ENCODE measurements at regions not wholly inside any gene's neighbourhood (a gene's known extent, or its start where the extent isn't known, plus 50 kb on each side); places are given as distances from the start of the nearest gene placed in this dataset.

- TF ChIP-seq Cebpa-rat (IDR thresholded peaks at IDR 0.05) = no peak
- no peaks in the 10 kb centered on the region for H3K27me3 ChIP-seq
- no peaks in the 10 kb centered on the region for H3K36me3 ChIP-seq
- H3K9ac ChIP-seq = no peak overlapping the region
- no peaks in the 10 kb centered on the region for H3K4me1 ChIP-seq
- H3K4me2 ChIP-seq = no peak overlapping the region
- H3K4me3 ChIP-seq = no peak overlapping the region
- no peaks in the 10 kb centered on the region for H4K20me1 ChIP-seq
- no peaks in the 10 kb centered on the region for H3K9me3 ChIP-seq (replicated peaks in 1 of 11)
- H3K27ac ChIP-seq = no peak overlapping the region
Measured at GRCh38 chr9:73553295-73553694, 401.6 kb downstream of the ANXA1 start.

- no peak for TF ChIP-seq Cebpa-rat (IDR thresholded peaks at IDR 0.05)
- Histone ChIP-seq H3K27ac (no peak overlapping the region), H3K36me3 (no peaks in the 10 kb centered on the region), H3K9ac (no peak overlapping the region), H3K4me2 (no peak overlapping the region), H3K4me3 (no peak overlapping the region), H3K4me1 (no peaks in the 10 kb centered on the region), H3K9me3 (replicated peaks in 1 of 11) (no peaks in the 10 kb centered on the region), H3K27me3 (no peaks in the 10 kb centered on the region), H4K20me1 (no peaks in the 10 kb centered on the region)
Measured at GRCh38 chr9:73558471-73558870, 406.8 kb downstream of the ANXA1 start.

GRCh38 chr9:73565026-73565425 lies 413.4 kb downstream of the ANXA1 start:
- no peak overlapping the region for H3K4me2 ChIP-seq
- no peak for TF ChIP-seq Cebpa-rat (IDR thresholded peaks at IDR 0.05)
- no peaks in the 10 kb centered on the region for H3K9me3 ChIP-seq (replicated peaks in 1 of 11)
- no peaks in the 10 kb centered on the region for H3K36me3 ChIP-seq
- no peaks in the 10 kb centered on the region for H4K20me1 ChIP-seq
- no peaks in the 10 kb centered on the region for H3K27me3 ChIP-seq
- H3K9ac ChIP-seq = no peak overlapping the region
- H3K4me3 ChIP-seq = no peak overlapping the region
- no peaks in the 10 kb centered on the region for H3K4me1 ChIP-seq
- H3K27ac ChIP-seq = no peak overlapping the region

- H3K27ac ChIP-seq = no peak overlapping the region
- no peak overlapping the region for H3K4me2 ChIP-seq
- no peaks in the 10 kb centered on the region for H3K9me3 ChIP-seq (replicated peaks in 1 of 11)
- no peak overlapping the region for H3K4me3 ChIP-seq
- H3K4me1 ChIP-seq = no peaks in the 10 kb centered on the region
- H4K20me1 ChIP-seq = no peaks in the 10 kb centered on the region
- no peaks in the 10 kb centered on the region for H3K36me3 ChIP-seq
- H3K9ac ChIP-seq = no peak overlapping the region
- H3K27me3 ChIP-seq = no peaks in the 10 kb centered on the region
- TF ChIP-seq Cebpa-rat (IDR thresholded peaks at IDR 0.05) = no peak
Measured at GRCh38 chr9:73565833-73566465, 414.3 kb downstream of the ANXA1 start.

- TF ChIP-seq Cebpa-rat (IDR thresholded peaks at IDR 0.05) = no peak
- no peaks in the 10 kb centered on the region for H3K27me3 ChIP-seq
Measured at GRCh38 chr9:73566627-73567026, 415.0 kb downstream of the ANXA1 start.

GRCh38 chr9:73573235-73573634 lies 421.6 kb downstream of the ANXA1 start:
- Histone ChIP-seq H3K27ac (no peak overlapping the region), H3K9me3 (replicated peaks in 1 of 11) (no peaks in the 10 kb centered on the region), H4K20me1 (no peaks in the 10 kb centered on the region), H3K4me1 (no peaks in the 10 kb centered on the region), H3K9ac (no peak overlapping the region), H3K36me3 (no peaks in the 10 kb centered on the region), H3K4me3 (no peak overlapping the region), H3K4me2 (no peak overlapping the region), H3K27me3 (no peaks in the 10 kb centered on the region)
- no peak for TF ChIP-seq Cebpa-rat (IDR thresholded peaks at IDR 0.05)

More at GRCh38 chr9:73566627-73567026, 415.0 kb downstream of the ANXA1 start:
- H4K20me1 ChIP-seq = no peaks in the 10 kb centered on the region
- H3K27ac ChIP-seq = no peak overlapping the region
- H3K4me1 ChIP-seq = no peaks in the 10 kb centered on the region
- H3K4me2 ChIP-seq = no peak overlapping the region
- no peak overlapping the region for H3K9ac ChIP-seq
- H3K36me3 ChIP-seq = no peaks in the 10 kb centered on the region
- H3K4me3 ChIP-seq = no peak overlapping the region
- H3K9me3 ChIP-seq (replicated peaks in 1 of 11) = no peaks in the 10 kb centered on the region

- H4K20me1 ChIP-seq = no peaks in the 10 kb centered on the region
- H3K36me3 ChIP-seq = no peaks in the 10 kb centered on the region
- H3K27ac ChIP-seq = no peak overlapping the region
- no peaks in the 10 kb centered on the region for H3K27me3 ChIP-seq
- H3K4me3 ChIP-seq = no peak overlapping the region
- H3K4me1 ChIP-seq = no peaks in the 10 kb centered on the region
- no peak for TF ChIP-seq Cebpa-rat (IDR thresholded peaks at IDR 0.05)
- no peak overlapping the region for H3K9ac ChIP-seq
- H3K9me3 ChIP-seq (replicated peaks in 1 of 11) = no peaks in the 10 kb centered on the region
- no peak overlapping the region for H3K4me2 ChIP-seq
Measured at GRCh38 chr9:73575101-73576060, 423.7 kb downstream of the ANXA1 start.

GRCh38 chr9:73577848-73578247 lies 426.2 kb downstream of the ANXA1 start:
- Histone ChIP-seq H3K9me3 (replicated peaks in 1 of 11) (no peaks in the 10 kb centered on the region), H3K4me3 (no peak overlapping the region), H3K27ac (no peak overlapping the region), H3K27me3 (no peaks in the 10 kb centered on the region), H3K4me1 (no peaks in the 10 kb centered on the region), H3K9ac (no peak overlapping the region), H3K4me2 (no peak overlapping the region), H3K36me3 (no peaks in the 10 kb centered on the region), H4K20me1 (no peaks in the 10 kb centered on the region)
- no peak for TF ChIP-seq Cebpa-rat (IDR thresholded peaks at IDR 0.05)

- no peak for TF ChIP-seq Cebpa-rat (IDR thresholded peaks at IDR 0.05)
- H3K4me2 ChIP-seq = no peak overlapping the region
- no peak overlapping the region for H3K27ac ChIP-seq
- H4K20me1 ChIP-seq = no peaks in the 10 kb centered on the region
- no peak overlapping the region for H3K4me3 ChIP-seq
- H3K4me1 ChIP-seq = no peaks in the 10 kb centered on the region
- H3K9me3 ChIP-seq (replicated peaks in 1 of 11) = no peaks in the 10 kb centered on the region
- H3K9ac ChIP-seq = no peak overlapping the region
- no peaks in the 10 kb centered on the region for H3K27me3 ChIP-seq
- H3K36me3 ChIP-seq = no peaks in the 10 kb centered on the region
Measured at GRCh38 chr9:73579823-73580222, 428.2 kb downstream of the ANXA1 start.

- Histone ChIP-seq H3K27ac (no peak overlapping the region), H4K20me1 (no peaks in the 10 kb centered on the region), H3K27me3 (no peaks in the 10 kb centered on the region), H3K4me1 (no peaks in the 10 kb centered on the region), H3K36me3 (no peaks in the 10 kb centered on the region), H3K9me3 (replicated peaks in 1 of 11) (no peaks in the 10 kb centered on the region), H3K4me3 (no peak overlapping the region), H3K9ac (no peak overlapping the region), H3K4me2 (no peak overlapping the region)
- no peak for TF ChIP-seq Cebpa-rat (IDR thresholded peaks at IDR 0.05)
Measured at GRCh38 chr9:73583576-73583975, 431.9 kb downstream of the ANXA1 start.

All from BLaER1 treated with 17β-estradiol and CSF1 and Interleukin-3, amounts not matched to agents 10 nM and 100 nM (cell line).